Thoracic aorta (tissue), 2 donors: ENCODE measurements at regions not wholly inside any gene's neighbourhood (a gene's known extent, or its start where the extent isn't known, plus 50 kb on each side); places are given as distances from the start of the nearest gene placed in this dataset.

ENCODE experiments used
- ATAC-seq: fragments of 150-250 bp; one replicate; pipeline ENCODE4 v1.8.0; 2017; ENCODE audit warnings: low read depth; ENCODE audit not compliant: insufficient number of reproducible peaks, low FRiP score
- DNase-seq: peaks from one replicate; pipeline ENCODE4 v3.0.0-alpha.2; 2020; ENCODE audit warnings: low spot score
- H3K27ac ChIP-seq, 2 donors: fragments of 200-600 bp; sonication (generic); 1 replicate in 1 of 2; 2 replicates in 1 of 2; pipeline ENCODE4 v1.5.1; 2016; ENCODE audit warnings: mild to moderate bottlenecking in 2 of 2, moderate library complexity in 2 of 2
- H3K27me3 ChIP-seq: fragments of 200-600 bp; sonication (generic); replicated peaks from 2 replicates; pipeline ENCODE4 v1.6.0; 2016; ENCODE audit warnings: mild to moderate bottlenecking; ENCODE audit not compliant: insufficient read depth
- H3K36me3 ChIP-seq: fragments of 200-600 bp; sonication (generic); one replicate; pipeline ENCODE4 v1.5.1; 2016
- H3K4me1 ChIP-seq, 2 donors: fragments of 200-600 bp; sonication (generic); 1 replicate in 1 of 2; 2 replicates in 1 of 2; pipeline versions ENCODE4 v1.5.1 to v1.6.0; 2016; ENCODE audit warnings: low read depth in 2 of 2, mild to moderate bottlenecking in 1 of 2; ENCODE audit not compliant: control insufficient read depth in 1 of 2
- H3K4me3 ChIP-seq: fragments of 200-600 bp; sonication (generic); 2 replicates; pipeline ENCODE4 v1.5.1; 2016; ENCODE audit warnings: mild to moderate bottlenecking
- H3K9me3 ChIP-seq: fragments of 200-600 bp; sonication (generic); 2 replicates; pipeline ENCODE4 v1.5.1; 2016
- TF ChIP-seq, protein P1 (sequence below): fragments of 200-600 bp; sonication (generic); IDR thresholded peaks from one replicate; pipeline ENCODE4 v1.5.1; 2019; ENCODE audit warnings: antibody characterized with exemption

DNA sequence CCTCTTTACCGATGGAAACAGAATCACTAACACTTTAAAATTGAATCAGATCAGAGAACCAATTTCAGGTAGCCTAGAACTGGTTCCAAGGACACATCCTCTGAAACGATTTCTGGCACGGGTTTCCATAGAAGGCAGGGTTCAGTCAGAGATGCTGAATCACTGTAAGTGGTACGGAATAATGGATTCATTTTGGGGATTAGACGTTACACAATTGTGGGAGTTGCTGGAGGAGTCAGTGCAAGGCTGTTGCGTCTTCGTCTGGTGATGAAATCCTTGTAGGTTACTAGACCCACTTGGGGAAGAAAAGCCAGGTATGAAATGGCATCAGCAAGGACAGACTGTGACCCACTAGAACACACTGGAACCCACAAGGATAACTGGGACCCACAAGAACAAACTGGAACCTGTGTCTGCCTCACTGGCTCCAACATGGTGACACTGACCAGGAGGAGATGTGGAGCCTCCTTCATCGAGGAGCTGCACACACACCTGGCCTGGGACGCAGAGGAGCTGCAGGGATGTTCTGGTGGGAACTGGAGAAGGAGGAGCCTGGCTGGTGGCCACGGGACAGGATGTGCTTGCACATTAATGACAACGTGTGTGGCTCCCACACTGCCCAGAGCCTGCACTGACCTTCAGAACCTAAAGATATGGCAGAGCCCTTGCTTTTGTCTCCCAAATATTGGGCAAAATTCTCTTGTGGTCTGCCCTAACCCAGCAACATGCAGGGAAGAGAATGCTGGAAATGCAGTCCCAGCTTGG is 105.1 kb downstream of the TRAPPC11 start:
- no peak overlapping the region for H3K27ac ChIP-seq
- no peak for ATAC-seq

DNA sequence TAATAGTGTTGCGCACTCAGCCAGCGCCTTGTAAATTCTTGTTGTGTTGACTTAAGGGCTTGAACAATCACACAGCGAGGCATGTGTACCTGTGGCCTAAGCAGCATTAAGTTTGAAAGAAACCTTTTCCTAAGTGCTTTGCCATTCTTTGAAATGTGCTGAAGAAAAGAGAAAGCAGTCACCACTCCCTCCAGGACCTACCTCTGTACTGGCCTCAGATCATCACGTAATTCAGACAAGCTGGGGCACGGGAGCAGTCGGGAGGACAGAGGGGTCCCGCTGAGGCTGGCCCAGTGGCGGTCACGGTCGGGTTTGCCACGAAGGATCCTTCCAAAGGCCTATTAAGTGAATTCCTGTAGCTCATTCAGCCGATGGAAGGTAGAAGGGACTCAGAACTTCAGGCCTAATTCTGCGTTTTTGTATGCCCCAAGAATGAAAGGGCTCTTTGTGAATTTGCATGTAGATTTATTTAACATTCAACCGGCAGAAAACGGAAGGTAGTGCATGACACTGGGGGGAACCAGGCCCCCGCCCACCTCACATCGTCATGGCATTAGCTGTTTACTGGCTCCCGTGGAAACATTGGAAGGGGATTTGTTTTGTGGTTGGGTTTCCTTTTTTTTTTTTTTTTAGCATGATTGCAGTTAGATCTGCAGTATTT is 106.3 kb downstream of the TRAPPC11 start:
- no peak overlapping the region for H3K4me3 ChIP-seq
- H3K36me3 ChIP-seq: no peaks in the 10 kb centered on the region
- no peak for ATAC-seq
- no peaks in the 10 kb centered on the region for H3K27me3 ChIP-seq
- no peaks in the 10 kb centered on the region for H3K9me3 ChIP-seq
- no peak overlapping the region for H3K27ac ChIP-seq
- TF ChIP-seq, protein P1, sequence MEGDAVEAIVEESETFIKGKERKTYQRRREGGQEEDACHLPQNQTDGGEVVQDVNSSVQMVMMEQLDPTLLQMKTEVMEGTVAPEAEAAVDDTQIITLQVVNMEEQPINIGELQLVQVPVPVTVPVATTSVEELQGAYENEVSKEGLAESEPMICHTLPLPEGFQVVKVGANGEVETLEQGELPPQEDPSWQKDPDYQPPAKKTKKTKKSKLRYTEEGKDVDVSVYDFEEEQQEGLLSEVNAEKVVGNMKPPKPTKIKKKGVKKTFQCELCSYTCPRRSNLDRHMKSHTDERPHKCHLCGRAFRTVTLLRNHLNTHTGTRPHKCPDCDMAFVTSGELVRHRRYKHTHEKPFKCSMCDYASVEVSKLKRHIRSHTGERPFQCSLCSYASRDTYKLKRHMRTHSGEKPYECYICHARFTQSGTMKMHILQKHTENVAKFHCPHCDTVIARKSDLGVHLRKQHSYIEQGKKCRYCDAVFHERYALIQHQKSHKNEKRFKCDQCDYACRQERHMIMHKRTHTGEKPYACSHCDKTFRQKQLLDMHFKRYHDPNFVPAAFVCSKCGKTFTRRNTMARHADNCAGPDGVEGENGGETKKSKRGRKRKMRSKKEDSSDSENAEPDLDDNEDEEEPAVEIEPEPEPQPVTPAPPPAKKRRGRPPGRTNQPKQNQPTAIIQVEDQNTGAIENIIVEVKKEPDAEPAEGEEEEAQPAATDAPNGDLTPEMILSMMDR: no peak
- H3K4me1 ChIP-seq: no peaks in the 10 kb centered on the region
- DNase-seq: no peak

More for the DNA sequence above, 105.1 kb downstream of the TRAPPC11 start:
- H3K9me3 ChIP-seq: no peaks in the 10 kb centered on the region
- no peak for DNase-seq
- no peaks in the 10 kb centered on the region for H3K4me1 ChIP-seq
- no peak overlapping the region for H3K4me3 ChIP-seq
- no peaks in the 10 kb centered on the region for H3K36me3 ChIP-seq
- H3K27me3 ChIP-seq: no peaks in the 10 kb centered on the region
- TF ChIP-seq, protein P1: no peak

DNA sequence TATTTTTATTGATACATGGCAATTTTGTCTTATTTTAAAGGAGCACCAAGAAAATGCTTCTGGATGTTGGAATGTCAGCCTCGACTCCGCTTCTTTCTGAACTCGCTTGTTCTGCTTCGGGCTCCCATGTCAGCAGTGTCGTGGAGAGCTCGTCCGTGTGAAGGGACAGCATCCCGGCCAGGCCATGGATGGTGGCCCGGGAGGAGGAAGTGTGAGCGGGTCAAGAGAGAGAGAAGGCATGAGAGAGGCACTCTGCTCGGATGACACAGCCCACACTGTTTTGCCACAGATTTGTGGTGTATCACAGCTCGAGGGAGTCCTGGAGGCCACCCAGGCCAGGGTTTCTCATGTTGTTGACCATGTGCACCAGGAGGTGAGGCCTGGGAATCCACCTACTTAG is 107.0 kb downstream of the TRAPPC11 start:
- Histone ChIP-seq H3K4me3 (no peak overlapping the region), H3K27me3 (no peaks in the 10 kb centered on the region), H3K36me3 (no peaks in the 10 kb centered on the region), H3K9me3 (no peaks in the 10 kb centered on the region), H3K27ac (peak overlapping the region in 1 of 2 donors; percentile 12), H3K4me1 (no peaks in the 10 kb centered on the region)
- TF ChIP-seq, protein P1: no peak
- DNase-seq: no peak
- ATAC-seq: no peak

DNA sequence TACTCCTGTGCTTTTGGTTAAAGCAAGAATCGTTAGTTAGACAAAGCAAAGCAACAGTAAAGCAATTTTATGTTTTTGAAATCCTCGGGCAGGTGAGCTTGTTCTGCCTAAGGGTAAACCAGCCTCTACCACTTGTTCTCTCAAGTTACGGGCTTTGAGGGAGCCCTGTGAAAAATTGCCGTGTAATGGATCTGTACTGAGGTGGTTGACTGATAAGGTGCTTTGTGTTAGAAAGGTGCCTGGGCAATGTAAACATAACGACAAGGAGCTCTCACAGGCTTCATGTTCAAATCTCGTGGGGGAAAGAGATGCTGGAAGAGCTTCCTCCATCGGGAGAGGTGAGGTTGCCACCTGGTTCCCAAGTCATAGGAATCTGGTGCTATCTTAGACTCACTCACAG is 111.8 kb downstream of the TRAPPC11 start:
- TF ChIP-seq, protein P1: no peak
- Histone ChIP-seq H3K27ac (no peak overlapping the region), H3K4me3 (no peak overlapping the region), H3K27me3 (no peaks in the 10 kb centered on the region), H3K4me1 (no peaks in the 10 kb centered on the region), H3K9me3 (no peaks in the 10 kb centered on the region), H3K36me3 (no peaks in the 10 kb centered on the region)
- ATAC-seq: no peak
- DNase-seq: no peak

DNA sequence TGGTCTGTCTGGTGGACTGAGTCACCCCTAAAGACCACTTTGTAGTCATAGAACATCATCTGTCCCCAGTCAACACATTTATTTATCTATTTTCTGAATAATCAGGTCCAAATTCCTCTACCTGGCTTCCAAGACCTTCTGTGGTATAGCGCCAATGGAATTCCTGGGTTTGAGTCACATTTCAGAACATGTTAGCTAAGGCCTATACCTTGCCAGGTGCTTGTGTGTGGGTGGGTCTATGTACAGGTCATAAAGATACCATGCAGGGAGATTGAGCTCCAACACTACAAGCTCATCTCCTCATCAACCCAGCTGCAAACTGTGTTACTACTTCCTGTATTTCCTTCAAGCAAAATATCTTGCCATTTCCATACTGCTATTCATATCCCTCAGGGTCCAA is 113.3 kb downstream of the TRAPPC11 start:
- no peak overlapping the region for H3K27ac ChIP-seq
- DNase-seq: no peak
- H3K4me3 ChIP-seq: no peak overlapping the region
- TF ChIP-seq, protein P1: no peak
- no peaks in the 10 kb centered on the region for H3K9me3 ChIP-seq
- ATAC-seq: no peak
- no peaks in the 10 kb centered on the region for H3K4me1 ChIP-seq
- no peaks in the 10 kb centered on the region for H3K36me3 ChIP-seq
- no peaks in the 10 kb centered on the region for H3K27me3 ChIP-seq
